ENCODE measurements at regions not wholly inside any gene's neighbourhood (a gene's known extent, or its start where the extent isn't known, plus 50 kb on each side); places are given as distances from the start of the nearest gene placed in this dataset.

GRCh38 chr5:162721125-162721524 lies 653.6 kb downstream of the GABRG2 start:
- Histone ChIP-seq H3K36me3 (ENCODE audit: insufficient read depth) (no peaks in the 10 kb centered on the region), H3K27ac (ENCODE audit: low read depth) (no peak overlapping the region), H2AFZ (no peak overlapping the region), H3K27me3 (ENCODE audit: insufficient read depth) (no peaks in the 10 kb centered on the region), H3K4me1 (ENCODE audit: insufficient read depth) (no peaks in the 10 kb centered on the region), H3K4me2 (no peak overlapping the region), H4K20me1 (replicated peaks; ENCODE audit: insufficient read depth) (no peaks in the 10 kb centered on the region), H3K79me2 (replicated peaks; ENCODE audit: insufficient read depth) (no peaks in the 10 kb centered on the region), H3F3A (replicated peaks; ENCODE audit: low read depth) (no peaks in the 10 kb centered on the region), H3K4me3 (no peak overlapping the region), H3K9me2 (ENCODE audit: insufficient read depth) (no peaks in the 10 kb centered on the region)
- Mint-ChIP-seq H3K4me1 (no peaks in the 10 kb centered on the region), H3K27me3 (ENCODE audit: insufficient read depth, low read depth, poor library complexity) (no peaks in the 10 kb centered on the region), H3K9me3 (peaks cover 32% of the 10 kb centered on the region), H3K36me3 (ENCODE audit: low read depth) (peaks cover 22% of the 10 kb centered on the region), H3K27ac (no peak overlapping the region), H3K4me3 (no peak overlapping the region)
- no peak for TF ChIP-seq NANOG (IDR thresholded peaks at IDR 0.05; ENCODE audit: borderline replicate concordance)
- no peak for TF ChIP-seq ZNF114 (CRISPR knock-in tag; IDR thresholded peaks at IDR 0.05)
- TF ChIP-seq REST (IDR thresholded peaks at IDR 0.05; ENCODE audit: unreplicated experiment) = no peak
- no peak for TF ChIP-seq CREB1 (CRISPR knock-in tag; IDR thresholded peaks at IDR 0.05; ENCODE audit: low read depth)
- no peak for TF ChIP-seq EZH2phosphoT487 (IDR thresholded peaks at IDR 0.05; ENCODE audit: unreplicated experiment)
- TF ChIP-seq ZNF462 (CRISPR knock-in tag; IDR thresholded peaks at IDR 0.05) = no peak
- no peak for TF ChIP-seq CTCF (conservative IDR thresholded peaks at IDR 0.05; ENCODE audit: low read depth in 2 of 2)
- no peak for TF ChIP-seq EZH2 (IDR thresholded peaks at IDR 0.05; ENCODE audit: low read depth, unreplicated experiment)
- no peak for TF ChIP-seq POLR2AphosphoS5 (IDR thresholded peaks at IDR 0.05; ENCODE audit: low read depth)
- TF ChIP-seq STAT1 (IDR thresholded peaks at IDR 0.05; ENCODE audit: unreplicated experiment) = no peak
- no peak for TF ChIP-seq ZNF331 (CRISPR knock-in tag; IDR thresholded peaks at IDR 0.05; ENCODE audit: low read depth)
- no peak for TF ChIP-seq JUNB (IDR thresholded peaks at IDR 0.05; ENCODE audit: unreplicated experiment)
- TF ChIP-seq ETS1 (IDR thresholded peaks at IDR 0.05) = no peak
- ATAC-seq (no peak), DNase-seq (ENCODE audit: low spot score) (no peak)

Measured in GM23338 (cell line).